A549 (cell line): ENCODE measurements at regions not wholly inside any gene's neighbourhood (a gene's known extent, or its start where the extent isn't known, plus 50 kb on each side); places are given as distances from the start of the nearest gene placed in this dataset.

Experiments
- ATAC-seq, 2 experiments: fragments of 200-7000 bp in 1 of 2; fragments of >200 bp in 1 of 2; cut with Nextera tagmentation in 1 of 2; cut with Tn5 transposase in 1 of 2; 3 replicates each; pipeline versions ENCODE4 v1.8.0 to v1.9.1; 2018 to 2020; ENCODE audit warnings: mild to moderate bottlenecking in 1 of 2, moderate library complexity in 1 of 2
- CTCF ChIA-PET: fragments of 300-600 bp; sonication (Branson Sonifier 250); formaldehyde crosslinking; extraction: SDS; loops from one replicate; lab custom pipeline; 2021; ENCODE audit warnings: antibody characterized with exemption, inconsistent platforms; lab: Yijun Ruan, JAX
- POLR2A ChIA-PET: fragments of 350-600 bp; formaldehyde crosslinking; extraction: SDS; loops from one replicate; lab custom pipeline; 2021; ENCODE audit warnings: antibody characterized with exemption, inconsistent platforms; lab: Yijun Ruan, JAX
- DNase-seq, 2 experiments: peaks; one replicate each; pipeline versions ENCODE4 v3.0.0 to v3.0.0-alpha.2; 2011 to 2016; ENCODE audit warnings: low read depth in 1 of 2, low spot score in 1 of 2
- FAIRE-seq: peaks from 2 replicates; lab custom pipeline; 2011; peaks lifted over from hg19 to GRCh38; lab: Jason Lieb, UNC
- H3K27ac ChIP-seq, 2 experiments: fragments of >200 bp; sonication (Bioruptor Twin); formaldehyde crosslinking; 3 replicates each; pipeline ENCODE4 v1.5.1; 2016 to 2017
- H3K4me1 ChIP-seq: fragments of >200 bp; sonication (Bioruptor Twin); formaldehyde crosslinking; 3 replicates; pipeline ENCODE4 v1.6.1; 2016
- H3K4me2 ChIP-seq: fragments of >200 bp; sonication (Bioruptor Twin); formaldehyde crosslinking; 3 replicates; pipeline ENCODE4 v1.6.1; 2016
- H3K4me3 ChIP-seq: fragments of >200 bp; sonication (Bioruptor Twin); formaldehyde crosslinking; 3 replicates; pipeline ENCODE4 v1.5.1; 2016
- H3K9me3 ChIP-seq: fragments of >200 bp; sonication (Bioruptor Twin); formaldehyde crosslinking; 3 replicates; pipeline ENCODE4 v1.6.1; 2016
- CBX2 ChIP-seq: fragments of 200-600 bp; sonication (generic); IDR thresholded peaks from 2 replicates; pipeline ENCODE4 v1.6.1; 2016; ENCODE audit warnings: low read depth, mild to moderate bottlenecking, borderline replicate concordance
- EHMT2 ChIP-seq: fragments of 200-600 bp; sonication (generic); IDR thresholded peaks from 2 replicates; pipeline ENCODE4 v1.6.1; 2016; ENCODE audit warnings: antibody characterized with exemption, low read depth, mild to moderate bottlenecking, moderate library complexity
- FOSL2 ChIP-seq, 2 experiments: fragments of 450-650 bp in 1 of 2; fragments of >200 bp in 1 of 2; sonication (Bioruptor Twin) in 1 of 2; formaldehyde crosslinking; IDR thresholded peaks; 2 replicates each; pipeline versions ENCODE4 v1.5.0 to v1.6.1; 2016 to 2020; ENCODE audit warnings: mild to moderate bottlenecking in 1 of 2, moderate library complexity in 1 of 2
- GATA3 ChIP-seq: IDR thresholded peaks from 2 replicates; pipeline ENCODE4 v1.6.1; 2012; ENCODE audit warnings: borderline replicate concordance
- HDAC2 ChIP-seq: fragments of 200-600 bp; sonication (generic); IDR thresholded peaks from 2 replicates; pipeline ENCODE4 v1.6.1; 2016
- HOXB5 ChIP-seq: fragments of 250-450 bp; sonication (Bioruptor Pico); IDR thresholded peaks from 2 replicates; pipeline ENCODE4 v1.5.0; 2020; ENCODE audit warnings: mild to moderate bottlenecking, moderate library complexity
- KDM1A ChIP-seq: fragments of 200-600 bp; sonication (generic); IDR thresholded peaks from 2 replicates; pipeline ENCODE4 v1.6.1; 2016; ENCODE audit warnings: low read depth, mild to moderate bottlenecking
- KDM5A ChIP-seq: fragments of 200-600 bp; sonication (generic); IDR thresholded peaks from 2 replicates; pipeline ENCODE4 v1.6.1; 2016; ENCODE audit warnings: antibody characterized with exemption, mild to moderate bottlenecking
- MYC ChIP-seq: IDR thresholded peaks from 2 replicates; pipeline ENCODE4 v1.6.1; 2012; ENCODE audit warnings: mild to moderate bottlenecking, inconsistent platforms, low read length, improper control_type of control experiment, borderline replicate concordance
- NR3C1 ChIP-seq: fragments of >200 bp; sonication (Bioruptor Twin); formaldehyde crosslinking; IDR thresholded peaks from 3 replicates; pipeline ENCODE4 v1.6.1; 2017
- PHF8 ChIP-seq: fragments of 200-600 bp; sonication (generic); IDR thresholded peaks from 2 replicates; pipeline ENCODE4 v1.6.1; 2016; ENCODE audit warnings: low read depth, mild to moderate bottlenecking, antibody characterized with exemption, moderate library complexity, borderline replicate concordance
- POLR2A ChIP-seq: IDR thresholded peaks from 2 replicates; pipeline ENCODE4 v1.6.1; 2012; ENCODE audit warnings: mild to moderate bottlenecking, low read length
- RAD21 ChIP-seq, 2 experiments: fragments of >200 bp in 1 of 2; sonication (Bioruptor Twin) in 1 of 2; formaldehyde crosslinking in 1 of 2; IDR thresholded peaks in 1 of 2; conservative IDR thresholded peaks in 1 of 2; 2 replicates in 1 of 2; 3 replicates in 1 of 2; pipeline ENCODE4 v1.6.1; 2012 to 2018; ENCODE audit warnings: inconsistent platforms in 1 of 2
- RARB ChIP-seq: fragments of 250-450 bp; sonication (Bioruptor Pico); IDR thresholded peaks from 2 replicates; pipeline ENCODE4 v1.8.0; 2021; ENCODE audit warnings: mild to moderate bottlenecking, moderate library complexity
- RNF2 ChIP-seq: fragments of 200-600 bp; sonication (generic); IDR thresholded peaks from 2 replicates; pipeline ENCODE4 v1.6.1; 2016; ENCODE audit warnings: low read depth, mild to moderate bottlenecking, antibody characterized with exemption, moderate library complexity, borderline replicate concordance
- ZFP36 ChIP-seq: fragments of 450-650 bp; IDR thresholded peaks from 2 replicates; pipeline ENCODE4 v1.6.1; 2014; ENCODE audit warnings: borderline replicate concordance; ENCODE audit not compliant: partially characterized antibody
- WGBS: methylation state at CpG from one replicate; pipeline ENCODE4 v1.1.6; 2017; ENCODE audit errors: missing lambda C conversion rate; 5-methylcytosine and 5-hydroxymethylcytosine counted together
- TF ChIP-seq, protein P1 (sequence below): fragments of >200 bp; sonication (Bioruptor Twin); formaldehyde crosslinking; IDR thresholded peaks from 2 replicates; pipeline ENCODE4 v1.6.1; 2016
- TF ChIP-seq, protein P2 (sequence below): fragments of 200-600 bp; sonication (generic); IDR thresholded peaks from 2 replicates; pipeline ENCODE4 v1.6.1; 2016; ENCODE audit warnings: antibody characterized with exemption, mild to moderate bottlenecking, moderate library complexity
- TF ChIP-seq, protein P3 (sequence below): fragments of 150-350 bp; IDR thresholded peaks from 2 replicates; pipeline ENCODE4 v1.6.1; 2014; ENCODE audit warnings: low read depth, mild to moderate bottlenecking, low read length
- TF ChIP-seq, protein P4 (sequence below): fragments of 450-650 bp; IDR thresholded peaks from 2 replicates; pipeline ENCODE4 v1.6.1; 2014; ENCODE audit warnings: antibody characterized with exemption

DNA sequence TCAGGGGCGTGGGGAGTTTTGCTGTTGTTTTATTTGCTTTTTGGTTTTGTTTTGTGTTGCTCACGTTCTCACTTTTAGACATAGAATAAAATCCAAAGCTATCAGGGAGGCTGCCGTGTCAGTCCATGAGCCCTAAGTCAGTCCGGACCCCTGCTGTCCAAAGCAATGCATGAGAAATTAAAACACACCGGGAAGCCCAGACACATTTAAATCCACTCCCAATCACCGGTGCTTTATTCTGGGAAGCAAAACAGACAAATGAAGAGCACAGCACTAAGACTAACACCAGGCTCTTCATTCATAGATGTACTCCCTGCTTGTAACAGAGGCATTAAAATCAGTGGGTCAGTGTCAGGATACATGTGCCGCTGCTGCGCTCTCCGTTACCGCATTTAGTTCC is 180.9 kb downstream of the IRX2 start:
- Histone ChIP-seq H3K27ac (no peak overlapping the region), H3K4me3 (no peak overlapping the region)
- WGBS = 38% methylated on average over 10 of the region's 10 CpGs

DNA sequence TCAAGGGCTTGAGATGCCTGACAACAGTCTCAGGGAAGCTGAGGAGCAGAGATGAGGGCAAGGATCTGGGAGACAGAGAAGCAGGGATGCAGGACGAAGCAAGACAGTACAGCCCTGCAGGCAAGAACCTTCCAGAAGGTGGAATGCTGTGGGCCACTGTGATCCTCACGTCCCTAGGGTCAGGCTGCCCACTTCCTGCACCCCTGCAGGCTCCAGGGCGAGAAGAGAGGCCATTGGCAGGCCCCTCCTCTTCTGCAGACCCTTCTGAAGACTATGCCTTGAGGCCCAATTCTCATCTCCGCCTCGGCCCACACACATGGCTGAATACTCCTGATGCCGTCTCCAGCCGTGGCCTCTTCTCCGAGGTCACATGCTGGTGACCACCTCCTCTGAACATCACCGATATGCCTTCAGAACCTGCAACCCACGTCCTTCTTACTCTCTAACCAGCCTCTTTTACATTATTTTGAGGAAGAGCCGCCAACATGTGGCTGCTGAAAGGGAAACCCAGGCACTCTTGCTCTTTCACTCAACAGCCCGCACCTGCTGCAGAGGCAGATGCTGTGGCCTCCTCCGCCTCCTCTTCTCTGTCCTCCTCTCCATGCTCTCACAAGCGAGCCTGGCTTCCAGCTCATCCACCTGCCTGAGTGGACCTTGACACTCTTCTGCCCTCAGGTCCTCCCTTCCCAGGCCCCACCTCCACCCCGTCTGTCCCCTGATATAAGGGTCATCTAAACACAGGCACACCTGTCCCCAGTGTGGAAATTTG is 181.5 kb downstream of the IRX2 start:
- 9% methylated on average over 15 of the region's 15 CpGs for WGBS
- H3K4me1 ChIP-seq = no peaks in the 10 kb centered on the region
- TF ChIP-seq, protein P1, sequence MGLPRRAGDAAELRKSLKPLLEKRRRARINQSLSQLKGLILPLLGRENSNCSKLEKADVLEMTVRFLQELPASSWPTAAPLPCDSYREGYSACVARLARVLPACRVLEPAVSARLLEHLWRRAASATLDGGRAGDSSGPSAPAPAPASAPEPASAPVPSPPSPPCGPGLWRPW = no peak
- TF ChIP-seq, protein P2, sequence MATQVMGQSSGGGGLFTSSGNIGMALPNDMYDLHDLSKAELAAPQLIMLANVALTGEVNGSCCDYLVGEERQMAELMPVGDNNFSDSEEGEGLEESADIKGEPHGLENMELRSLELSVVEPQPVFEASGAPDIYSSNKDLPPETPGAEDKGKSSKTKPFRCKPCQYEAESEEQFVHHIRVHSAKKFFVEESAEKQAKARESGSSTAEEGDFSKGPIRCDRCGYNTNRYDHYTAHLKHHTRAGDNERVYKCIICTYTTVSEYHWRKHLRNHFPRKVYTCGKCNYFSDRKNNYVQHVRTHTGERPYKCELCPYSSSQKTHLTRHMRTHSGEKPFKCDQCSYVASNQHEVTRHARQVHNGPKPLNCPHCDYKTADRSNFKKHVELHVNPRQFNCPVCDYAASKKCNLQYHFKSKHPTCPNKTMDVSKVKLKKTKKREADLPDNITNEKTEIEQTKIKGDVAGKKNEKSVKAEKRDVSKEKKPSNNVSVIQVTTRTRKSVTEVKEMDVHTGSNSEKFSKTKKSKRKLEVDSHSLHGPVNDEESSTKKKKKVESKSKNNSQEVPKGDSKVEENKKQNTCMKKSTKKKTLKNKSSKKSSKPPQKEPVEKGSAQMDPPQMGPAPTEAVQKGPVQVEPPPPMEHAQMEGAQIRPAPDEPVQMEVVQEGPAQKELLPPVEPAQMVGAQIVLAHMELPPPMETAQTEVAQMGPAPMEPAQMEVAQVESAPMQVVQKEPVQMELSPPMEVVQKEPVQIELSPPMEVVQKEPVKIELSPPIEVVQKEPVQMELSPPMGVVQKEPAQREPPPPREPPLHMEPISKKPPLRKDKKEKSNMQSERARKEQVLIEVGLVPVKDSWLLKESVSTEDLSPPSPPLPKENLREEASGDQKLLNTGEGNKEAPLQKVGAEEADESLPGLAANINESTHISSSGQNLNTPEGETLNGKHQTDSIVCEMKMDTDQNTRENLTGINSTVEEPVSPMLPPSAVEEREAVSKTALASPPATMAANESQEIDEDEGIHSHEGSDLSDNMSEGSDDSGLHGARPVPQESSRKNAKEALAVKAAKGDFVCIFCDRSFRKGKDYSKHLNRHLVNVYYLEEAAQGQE = no peak
- TF ChIP-seq, protein P3, sequence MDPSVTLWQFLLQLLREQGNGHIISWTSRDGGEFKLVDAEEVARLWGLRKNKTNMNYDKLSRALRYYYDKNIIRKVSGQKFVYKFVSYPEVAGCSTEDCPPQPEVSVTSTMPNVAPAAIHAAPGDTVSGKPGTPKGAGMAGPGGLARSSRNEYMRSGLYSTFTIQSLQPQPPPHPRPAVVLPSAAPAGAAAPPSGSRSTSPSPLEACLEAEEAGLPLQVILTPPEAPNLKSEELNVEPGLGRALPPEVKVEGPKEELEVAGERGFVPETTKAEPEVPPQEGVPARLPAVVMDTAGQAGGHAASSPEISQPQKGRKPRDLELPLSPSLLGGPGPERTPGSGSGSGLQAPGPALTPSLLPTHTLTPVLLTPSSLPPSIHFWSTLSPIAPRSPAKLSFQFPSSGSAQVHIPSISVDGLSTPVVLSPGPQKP = no peak
- TF ChIP-seq, protein P4, sequence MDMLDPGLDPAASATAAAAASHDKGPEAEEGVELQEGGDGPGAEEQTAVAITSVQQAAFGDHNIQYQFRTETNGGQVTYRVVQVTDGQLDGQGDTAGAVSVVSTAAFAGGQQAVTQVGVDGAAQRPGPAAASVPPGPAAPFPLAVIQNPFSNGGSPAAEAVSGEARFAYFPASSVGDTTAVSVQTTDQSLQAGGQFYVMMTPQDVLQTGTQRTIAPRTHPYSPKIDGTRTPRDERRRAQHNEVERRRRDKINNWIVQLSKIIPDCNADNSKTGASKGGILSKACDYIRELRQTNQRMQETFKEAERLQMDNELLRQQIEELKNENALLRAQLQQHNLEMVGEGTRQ = no peak
- no peak for TF ChIP-seq GATA3
- no peak for TF ChIP-seq KDM1A
- TF ChIP-seq RAD21 (conservative IDR thresholded peaks at IDR 0.05 in 1 of 2, IDR thresholded peaks at IDR 0.05 in 1 of 2) = no peak
- TF ChIP-seq PHF8 = no peak
- no peak for TF ChIP-seq ZFP36
- no peak for TF ChIP-seq CBX2
- TF ChIP-seq RARB (CRISPR knock-in tag) = no peak
- no peak for TF ChIP-seq KDM5A
- TF ChIP-seq NR3C1 = no peak
- TF ChIP-seq RNF2 = no peak
- TF ChIP-seq HOXB5 (CRISPR knock-in tag) = no peak
- no peak for TF ChIP-seq MYC
- TF ChIP-seq FOSL2 (IDR thresholded peaks at IDR 0.05) = no peak
- TF ChIP-seq FOSL2 (CRISPR knock-in tag; IDR thresholded peaks at IDR 0.05) = no peak
- no peak for TF ChIP-seq HDAC2
- no peak for TF ChIP-seq EHMT2
- TF ChIP-seq, all 56 proteins: peak for 0
- no peak for FAIRE-seq
- CTCF ChIA-PET = no interaction called here
- no peak overlapping the region for H3K27ac ChIP-seq
- H3K9me3 ChIP-seq = no peaks in the 10 kb centered on the region
- H3K4me2 ChIP-seq = no peak overlapping the region
- H3K4me3 ChIP-seq = no peak overlapping the region
- no peak for ATAC-seq
- DNase-seq = no peak
- POLR2A ChIA-PET = no interaction called here

More for the DNA sequence above, 180.9 kb downstream of the IRX2 start:
- H3K9me3 ChIP-seq = no peaks in the 10 kb centered on the region
- FAIRE-seq (no peak), DNase-seq (no peak)
- POLR2A ChIA-PET = no interaction called here
- H3K4me2 ChIP-seq = no peak overlapping the region
- no peak for TF ChIP-seq PHF8
- no peak for TF ChIP-seq POLR2A
- no peak for TF ChIP-seq HDAC2
- TF ChIP-seq, all 56 proteins: peak for 0
- no peaks in the 10 kb centered on the region for H3K4me1 ChIP-seq
- CTCF ChIA-PET = interaction anchor here (1.3 kb wide), 1 partner anchor 36 kb away, joined by 3 read pairs; no protein-coding TSS in a partner anchor
- no peak for ATAC-seq
